Panc1 (cell line): ENCODE measurements at regions not wholly inside any gene's neighbourhood (a gene's known extent, or its start where the extent isn't known, plus 50 kb on each side); places are given as distances from the start of the nearest gene placed in this dataset.

Experiments used
- ATAC-seq: fragments of 200-7000 bp; cut with Tn5 transposase; 2 replicates; pipeline ENCODE4 v1.9.1; 2020; ENCODE audit warnings: mild to moderate bottlenecking, moderate library complexity
- BruUV-seq: library from RNA; stranded (reverse); fragments of 400-500 nt; replicated peaks from 2 replicates; lab custom pipeline; 2021; lab: Mats Ljungman, UMichigan
- CTCF ChIA-PET: fragments of 300-600 bp; sonication (Branson Sonifier 250); formaldehyde crosslinking; loops from one replicate; lab custom pipeline; 2022; ENCODE audit warnings: antibody characterized with exemption; lab: Charles Lee
- POLR2A ChIA-PET: fragments of 300-600 bp; sonication (Branson Sonifier 250); formaldehyde crosslinking; loops from one replicate; lab custom pipeline; 2022; ENCODE audit warnings: antibody characterized with exemption; lab: Charles Lee
- DNase-seq: peaks from one replicate; pipeline ENCODE4 v3.0.0-alpha.2; 2010; ENCODE audit warnings: low read depth, low spot score
- H3K27ac ChIP-seq: 2 replicates; pipeline ENCODE4 v1.5.1; 2011; ENCODE audit warnings: mild to moderate bottlenecking, low read length, inconsistent platforms
- H3K27me3 ChIP-seq: fragments of 200-500 bp; sonication (Bioruptor generic); 2 replicates; pipeline ENCODE4 v1.6.0; 2014; ENCODE audit warnings: low read length, inconsistent platforms; ENCODE audit not compliant: control insufficient read depth, insufficient read depth
- H3K36me3 ChIP-seq: fragments of 200-500 bp; sonication (Bioruptor generic); 2 replicates; pipeline ENCODE4 v1.5.1; 2014; ENCODE audit warnings: inconsistent platforms, mild to moderate bottlenecking, low read length, moderate library complexity; ENCODE audit not compliant: control insufficient read depth, insufficient read depth
- H3K4me1 ChIP-seq: 2 replicates; pipeline ENCODE4 v1.5.1; 2011; ENCODE audit warnings: inconsistent platforms, mild to moderate bottlenecking, low read length, moderate library complexity; ENCODE audit not compliant: control insufficient read depth, insufficient read depth
- H3K4me3 ChIP-seq, 2 experiments: 2 replicates each; pipeline ENCODE4 v1.5.1; 2011 to 2012; ENCODE audit warnings: low read depth in 2 of 2, low read length in 2 of 2, mild to moderate bottlenecking in 2 of 2, inconsistent platforms in 1 of 2, moderate library complexity in 1 of 2
- H3K9me3 ChIP-seq: fragments of 200-500 bp; sonication (Bioruptor generic); 2 replicates; pipeline ENCODE4 v1.5.1; 2014; ENCODE audit warnings: low read depth, mild to moderate bottlenecking, inconsistent platforms, low read length, moderate library complexity; ENCODE audit not compliant: control insufficient read depth, insufficient read depth
- CTCF ChIP-seq: fragments of 450-650 bp; IDR thresholded peaks from 2 replicates; pipeline ENCODE4 v1.5.1; 2017; ENCODE audit warnings: mild to moderate bottlenecking
- POLR2AphosphoS5 ChIP-seq: IDR thresholded peaks from 2 replicates; pipeline ENCODE4 v1.6.1; 2012; ENCODE audit warnings: mild to moderate bottlenecking, low read depth, low read length, moderate library complexity
- REST ChIP-seq, 2 experiments: IDR thresholded peaks; 2 replicates each; pipeline ENCODE4 v1.6.1; 2011 to 2012; ENCODE audit warnings: low read depth in 2 of 2, control low read depth in 1 of 2, low read length in 1 of 2, mild to moderate bottlenecking in 1 of 2, moderate library complexity in 1 of 2; ENCODE audit not compliant: insufficient read depth in 1 of 2
- SIN3A ChIP-seq: IDR thresholded peaks from 2 replicates; pipeline ENCODE4 v1.6.1; 2012; ENCODE audit warnings: low read depth, mild to moderate bottlenecking, low read length, moderate library complexity, borderline replicate concordance; ENCODE audit not compliant: insufficient read depth
- TCF7L2 ChIP-seq: IDR thresholded peaks from 2 replicates; pipeline ENCODE4 v1.6.1; 2011; ENCODE audit warnings: mild to moderate bottlenecking, low read depth, low read length, inconsistent platforms
- in situ Hi-C: cut with HindIII; loops from 2 replicates; pipeline ENCODE4 v1.10.0; 2016; ENCODE audit warnings: low sequenced_read_pairs, low pct_unique_long_range_greater_than_20kb
- intact Hi-C: fragments of 100-400 bp; cut with micrococcal nuclease; formaldehyde crosslinking; loops from one replicate; pipeline ENCODE4 v1.10.0; 2022; ENCODE audit not compliant: unreplicated experiment

- BruUV-seq: no TSS peak
- in situ Hi-C loops (no loop called here), intact Hi-C loops (no loop called here)
- no peaks in the 10 kb centered on the region for H3K27me3 ChIP-seq
- no peak for TF ChIP-seq TCF7L2
- TF ChIP-seq POLR2AphosphoS5: no peak
- TF ChIP-seq CTCF: no peak
- TF ChIP-seq REST (IDR thresholded peaks at IDR 0.05; ENCODE audit: insufficient read depth in 1 of 2, low read depth in 2 of 2, low read length in 1 of 2): no peak
- no peak for TF ChIP-seq SIN3A
- H3K36me3 ChIP-seq: no peaks in the 10 kb centered on the region
- CTCF ChIA-PET: no interaction called here
- ATAC-seq: no peak
- no peaks in the 10 kb centered on the region for H3K4me1 ChIP-seq
- no peak for DNase-seq
- H3K4me3 ChIP-seq: no peak overlapping the region
- H3K9me3 ChIP-seq: no peaks in the 10 kb centered on the region
- POLR2A ChIA-PET: no interaction called here
- no peak overlapping the region for H3K27ac ChIP-seq
Measured at GRCh38 chr12:87897662-87898061, 131.5 kb downstream of the C12orf50 start.

- ChIA-PET POLR2A (no interaction called here), CTCF (interaction anchor here (0.7 kb wide), 1 partner anchor 51 kb away, joined by 6 read pairs; no protein-coding TSS in a partner anchor)
- no peak for DNase-seq
- Histone ChIP-seq H3K27ac (no peak overlapping the region), H3K9me3 (no peaks in the 10 kb centered on the region), H3K27me3 (no peaks in the 10 kb centered on the region), H3K36me3 (no peaks in the 10 kb centered on the region), H3K4me3 (no peak overlapping the region), H3K4me1 (no peaks in the 10 kb centered on the region)
- no TSS peak for BruUV-seq
- TF ChIP-seq CTCF: no peak
- no peak for TF ChIP-seq REST (IDR thresholded peaks at IDR 0.05; ENCODE audit: insufficient read depth in 1 of 2, low read depth in 2 of 2, low read length in 1 of 2)
- TF ChIP-seq SIN3A: no peak
- no peak for TF ChIP-seq TCF7L2
- TF ChIP-seq POLR2AphosphoS5: no peak
- in situ Hi-C loops: no loop called here
- intact Hi-C loops: no loop called here
- no peak for ATAC-seq
Measured at GRCh38 chr12:87883806-87884205, 145.4 kb downstream of the C12orf50 start.
